ENCODE measurements at regions not wholly inside any gene's neighbourhood (a gene's known extent, or its start where the extent isn't known, plus 50 kb on each side); places are given as distances from the start of the nearest gene placed in this dataset.

- DNase-seq = no peak
Measured at GRCh38 chr1:239008568-239008967, 377.8 kb upstream of the CHRM3 start.

- DNase-seq = no peak
Measured at GRCh38 chr1:239006276-239006675, 380.1 kb upstream of the CHRM3 start.

GRCh38 chr1:238999944-239000343 is 386.4 kb upstream of the CHRM3 start:
- DNase-seq = no peak

GRCh38 chr1:238998577-238998976 is 387.8 kb upstream of the CHRM3 start:
- no peak for DNase-seq

GRCh38 chr1:238991765-238992495 is 394.4 kb upstream of the CHRM3 start:
- DNase-seq = no peak

GRCh38 chr1:238985312-238985711 is 401.1 kb upstream of the CHRM3 start:
- no peak for DNase-seq

- no peak for DNase-seq
Measured at GRCh38 chr1:238982736-238983135, 403.6 kb upstream of the CHRM3 start.

- no peak for DNase-seq
Measured at GRCh38 chr1:238981317-238981933, 404.9 kb upstream of the CHRM3 start.

- no peak for DNase-seq
Measured at GRCh38 chr1:238980053-238980452, 406.3 kb upstream of the CHRM3 start.

- no peak for DNase-seq
Measured at GRCh38 chr1:238964631-238965030, 421.7 kb upstream of the CHRM3 start.

GRCh38 chr1:238962941-238963340 is 423.4 kb upstream of the CHRM3 start:
- no peak for DNase-seq

GRCh38 chr1:238961790-238962189 is 424.6 kb upstream of the CHRM3 start:
- DNase-seq = no peak

GRCh38 chr1:238960071-238960470 is 426.3 kb upstream of the CHRM3 start:
- no peak for DNase-seq

GRCh38 chr1:238955934-238956333 is 430.4 kb upstream of the CHRM3 start:
- no peak for DNase-seq

GRCh38 chr1:238954865-238955264 is 431.5 kb upstream of the CHRM3 start:
- no peak for DNase-seq

- DNase-seq = no peak
Measured at GRCh38 chr1:238953448-238954010, 432.8 kb upstream of the CHRM3 start.

- peak; percentile 12 for DNase-seq
Measured at GRCh38 chr1:238951809-238952208, 434.6 kb upstream of the CHRM3 start.

GRCh38 chr1:238950784-238951183 is 435.6 kb upstream of the CHRM3 start:
- no peak for DNase-seq

GRCh38 chr1:238950017-238950416 is 436.4 kb upstream of the CHRM3 start:
- no peak for DNase-seq

- no peak for DNase-seq
Measured at GRCh38 chr1:238944028-238944427, 442.3 kb upstream of the CHRM3 start.

GRCh38 chr1:238927899-238928298 is 458.5 kb upstream of the CHRM3 start:
- DNase-seq = no peak

GRCh38 chr1:238916828-238917227 is 469.5 kb upstream of the CHRM3 start:
- no peak for DNase-seq

- DNase-seq = no peak
Measured at GRCh38 chr1:238914346-238914745, 472.0 kb upstream of the CHRM3 start.

GRCh38 chr1:238913210-238913609 is 473.2 kb upstream of the CHRM3 start:
- no peak for DNase-seq

Measured in renal pelvis (tissue), 1 donor.